ENCODE measurements at regions not wholly inside any gene's neighbourhood (a gene's known extent, or its start where the extent isn't known, plus 50 kb on each side); places are given as distances from the start of the nearest gene placed in this dataset.

DNA sequence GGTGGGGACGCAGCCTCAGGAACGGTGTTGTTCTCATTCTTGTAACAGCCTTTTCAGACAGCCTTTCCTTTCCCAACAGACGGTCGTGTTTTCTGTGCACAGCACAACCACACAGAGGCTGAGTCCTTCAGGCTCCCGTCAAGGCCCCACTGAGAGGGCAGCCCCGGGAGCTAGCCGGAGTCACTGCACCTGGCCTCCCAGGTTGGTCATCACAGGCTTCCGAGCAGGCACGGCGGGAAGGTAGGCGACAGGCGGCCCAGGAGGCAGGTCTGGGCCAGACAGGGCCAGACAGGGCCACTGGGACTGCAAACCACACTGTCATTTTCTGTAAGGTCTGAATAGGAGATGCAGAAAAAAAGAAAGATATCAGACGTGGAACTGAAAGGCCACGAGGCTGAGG is 570.8 kb downstream of the GALR1 start:
- intact Hi-C loops (cut with DNase I; ENCODE audit: low total_unique reads) = no loop called here
- peak in 1 of 2 donors; percentile 56 for DNase-seq (ENCODE audit: low spot score in 2 of 2)
- 88 to 92% methylated on average over 14 of the region's 14 CpGs for WGBS, 2 donors
- no peak overlapping the region for H3K4me3 ChIP-seq (ENCODE audit: low read depth, poor library complexity, severe bottlenecking)
- TF ChIP-seq, protein P1, sequence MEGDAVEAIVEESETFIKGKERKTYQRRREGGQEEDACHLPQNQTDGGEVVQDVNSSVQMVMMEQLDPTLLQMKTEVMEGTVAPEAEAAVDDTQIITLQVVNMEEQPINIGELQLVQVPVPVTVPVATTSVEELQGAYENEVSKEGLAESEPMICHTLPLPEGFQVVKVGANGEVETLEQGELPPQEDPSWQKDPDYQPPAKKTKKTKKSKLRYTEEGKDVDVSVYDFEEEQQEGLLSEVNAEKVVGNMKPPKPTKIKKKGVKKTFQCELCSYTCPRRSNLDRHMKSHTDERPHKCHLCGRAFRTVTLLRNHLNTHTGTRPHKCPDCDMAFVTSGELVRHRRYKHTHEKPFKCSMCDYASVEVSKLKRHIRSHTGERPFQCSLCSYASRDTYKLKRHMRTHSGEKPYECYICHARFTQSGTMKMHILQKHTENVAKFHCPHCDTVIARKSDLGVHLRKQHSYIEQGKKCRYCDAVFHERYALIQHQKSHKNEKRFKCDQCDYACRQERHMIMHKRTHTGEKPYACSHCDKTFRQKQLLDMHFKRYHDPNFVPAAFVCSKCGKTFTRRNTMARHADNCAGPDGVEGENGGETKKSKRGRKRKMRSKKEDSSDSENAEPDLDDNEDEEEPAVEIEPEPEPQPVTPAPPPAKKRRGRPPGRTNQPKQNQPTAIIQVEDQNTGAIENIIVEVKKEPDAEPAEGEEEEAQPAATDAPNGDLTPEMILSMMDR (IDR thresholded peaks at IDR 0.05) = no peak
- no peak for TF ChIP-seq POLR2A (IDR thresholded peaks at IDR 0.05)

DNA sequence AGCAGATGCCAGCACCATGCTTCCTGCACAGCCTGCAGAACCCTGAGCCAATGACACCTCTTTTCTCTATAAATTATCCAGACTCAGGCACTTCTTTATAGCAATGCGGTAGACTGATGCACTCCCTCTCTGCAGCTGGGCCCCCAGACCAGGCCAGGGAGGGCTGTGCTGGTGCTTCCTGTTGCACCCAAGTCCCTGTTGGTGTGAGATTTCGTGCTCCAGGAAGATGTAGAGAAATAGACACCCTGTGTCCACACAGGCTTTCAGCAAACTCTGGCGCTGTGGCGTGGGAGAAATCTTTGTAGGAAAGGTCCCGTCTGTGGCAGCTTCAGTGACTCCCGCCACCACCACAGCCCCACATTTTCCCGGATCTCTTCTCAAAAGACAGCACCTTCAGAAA is 572.2 kb downstream of the GALR1 start:
- H3K4me3 ChIP-seq (ENCODE audit: low read depth, poor library complexity, severe bottlenecking) = no peak overlapping the region
- DNase-seq (ENCODE audit: low spot score in 2 of 2) = peak in 1 of 2 donors; percentile 81
- WGBS, 2 donors = 86 to 88% methylated on average over 7 of the region's 7 CpGs
- intact Hi-C loops (cut with DNase I; ENCODE audit: low total_unique reads) = no loop called here
- TF ChIP-seq, protein P1 (IDR thresholded peaks at IDR 0.05) = no peak
- no peak for TF ChIP-seq POLR2A (IDR thresholded peaks at IDR 0.05)

DNA sequence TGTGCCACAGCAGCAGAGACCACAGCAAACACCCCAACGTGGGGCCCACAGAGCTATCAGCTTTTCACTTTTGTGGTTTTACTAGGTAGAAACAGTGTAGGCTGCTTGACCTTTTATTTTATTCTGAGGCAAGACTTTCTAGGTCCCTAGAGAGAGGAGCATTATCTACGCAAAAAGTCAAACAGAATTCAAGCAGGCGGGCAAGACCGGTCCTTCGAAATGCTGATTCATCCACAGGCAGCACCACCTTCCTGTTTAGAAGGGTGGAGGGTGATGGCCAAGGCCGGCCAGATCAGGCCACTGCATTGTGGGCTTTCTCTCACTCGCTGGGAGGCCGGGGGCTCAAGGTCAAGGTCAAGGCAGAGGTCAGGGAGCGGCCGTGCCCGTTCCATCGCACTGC is 573.0 kb downstream of the GALR1 start:
- TF ChIP-seq, protein P1 (IDR thresholded peaks at IDR 0.05) = no peak
- no peak for TF ChIP-seq POLR2A (IDR thresholded peaks at IDR 0.05)
- peak in 1 of 2 donors; percentile 43 for DNase-seq (ENCODE audit: low spot score in 2 of 2)
- no peak overlapping the region for H3K4me3 ChIP-seq (ENCODE audit: low read depth, poor library complexity, severe bottlenecking)
- WGBS, 2 donors = 62 to 69% methylated on average over 12 of the region's 12 CpGs
- intact Hi-C loops (cut with DNase I; ENCODE audit: low total_unique reads) = no loop called here

DNA sequence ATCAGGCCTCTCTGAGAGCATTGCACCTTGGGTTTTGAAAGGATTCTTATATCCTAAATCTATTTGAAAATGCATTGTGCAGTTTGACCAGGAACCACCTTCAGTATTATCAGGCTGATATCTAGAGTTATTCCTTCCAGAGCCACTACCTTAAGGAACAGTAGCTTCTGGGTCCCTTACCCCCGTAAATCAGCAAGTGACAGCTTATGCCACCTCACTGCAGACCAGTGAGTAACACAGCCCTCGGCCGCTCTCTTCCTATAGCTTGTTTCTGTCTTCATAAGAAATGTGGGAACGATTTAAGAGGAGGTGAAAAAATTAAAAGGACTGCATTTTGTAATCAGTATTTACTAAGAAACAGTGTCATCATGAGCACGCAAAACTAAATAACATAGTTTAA is 584.2 kb downstream of the GALR1 start:
- no peak overlapping the region for H3K4me3 ChIP-seq (ENCODE audit: low read depth, poor library complexity, severe bottlenecking)
- 76 to 78% methylated on average over 5 of the region's 5 CpGs for WGBS, 2 donors
- intact Hi-C loops (cut with DNase I; ENCODE audit: low total_unique reads) = no loop called here
- TF ChIP-seq, protein P1 (IDR thresholded peaks at IDR 0.05) = no peak
- no peak for TF ChIP-seq POLR2A (IDR thresholded peaks at IDR 0.05)
- no peak for DNase-seq (ENCODE audit: low spot score in 2 of 2)

DNA sequence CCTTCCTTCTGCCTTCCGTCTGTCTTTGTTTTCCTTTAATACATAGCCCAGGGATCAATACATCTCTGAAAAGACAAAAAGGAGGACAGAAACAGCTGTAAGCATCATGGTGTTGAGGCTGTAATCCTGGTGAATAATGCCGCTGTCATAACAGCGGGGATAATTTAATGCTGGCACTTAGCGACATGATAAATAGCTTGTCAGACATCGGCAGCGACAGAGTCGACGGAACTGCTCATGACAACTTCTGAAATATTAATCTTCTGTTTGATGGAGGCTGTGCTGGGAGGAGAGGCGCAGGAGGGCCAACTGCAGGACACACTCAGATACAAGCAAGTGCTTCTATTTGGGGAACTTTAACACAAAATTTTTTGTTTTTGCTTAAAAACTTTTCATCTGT is 602.2 kb downstream of the GALR1 start:
- intact Hi-C loops (cut with DNase I; ENCODE audit: low total_unique reads) = no loop called here
- DNase-seq (ENCODE audit: low spot score in 2 of 2) = no peak
- WGBS, 2 donors = 13 to 17% methylated on average over 9 of the region's 9 CpGs
- no peak overlapping the region for H3K4me3 ChIP-seq (ENCODE audit: low read depth, poor library complexity, severe bottlenecking)
- no peak for TF ChIP-seq POLR2A (IDR thresholded peaks at IDR 0.05)
- TF ChIP-seq, protein P1 (IDR thresholded peaks at IDR 0.05) = no peak

DNA sequence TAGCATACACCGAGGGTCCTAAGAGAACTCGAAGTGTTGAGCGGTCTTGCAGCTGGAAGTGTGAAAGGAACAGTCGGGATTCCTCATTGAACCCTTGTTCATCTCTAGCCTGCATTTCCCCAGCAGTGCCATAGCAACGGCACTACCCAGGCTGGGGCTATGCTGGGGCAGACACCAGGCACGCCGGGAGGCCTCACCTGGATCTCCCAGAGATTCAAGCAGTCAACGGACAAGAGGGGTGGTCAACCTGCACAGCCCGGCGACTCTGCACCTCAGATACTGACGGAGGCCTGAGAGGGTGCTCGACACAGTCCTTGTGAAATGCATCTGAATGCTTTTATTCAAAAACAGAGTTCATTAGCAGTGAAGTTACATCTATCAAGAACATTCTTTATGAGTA is 604.2 kb downstream of the GALR1 start:
- TF ChIP-seq POLR2A (IDR thresholded peaks at IDR 0.05) = no peak
- TF ChIP-seq, protein P1 (IDR thresholded peaks at IDR 0.05) = no peak
- WGBS, 2 donors = 87 to 89% methylated on average over 12 of the region's 12 CpGs
- DNase-seq (ENCODE audit: low spot score in 2 of 2) = no peak
- intact Hi-C loops (cut with DNase I; ENCODE audit: low total_unique reads) = no loop called here
- H3K4me3 ChIP-seq (ENCODE audit: low read depth, poor library complexity, severe bottlenecking) = no peak overlapping the region
